ENCODE measurements at regions not wholly inside any gene's neighbourhood (a gene's known extent, or its start where the extent isn't known, plus 50 kb on each side); places are given as distances from the start of the nearest gene placed in this dataset.
"Not testable (repeated sequence)": the region's sequence is repeated elsewhere in the genome, so short reads cannot be mapped to it uniquely, and the experiment has no call there.

GRCh38 chr2:109677835-109678580 lies 63.8 kb downstream of the SOWAHC start:
- DNase-seq = no peak
- H3K4me1 ChIP-seq = peaks cover 0 to 9% (median 0%) of the 10 kb centered on the region in 4 donors
- TF ChIP-seq CTCF (IDR thresholded peaks at IDR 0.05) = no peak
- no peaks in the 10 kb centered on the region for H3K36me3 ChIP-seq
- no peaks in the 10 kb centered on the region for H3K9me3 ChIP-seq
- H3K27ac ChIP-seq = no peak overlapping the region
- no peaks in the 10 kb centered on the region for H3K27me3 ChIP-seq
- H3K4me3 ChIP-seq = no peak overlapping the region
- intact Hi-C loops (cut with DNase I; ENCODE audit: low total_unique reads) = no loop called here

- H3K4me1 ChIP-seq; intact Hi-C loops (cut with DNase I; ENCODE audit: low total_unique reads); H3K27ac ChIP-seq; H3K4me3 ChIP-seq; H3K9me3 ChIP-seq; H3K36me3 ChIP-seq; DNase-seq; H3K27me3 ChIP-seq: not testable (repeated sequence)
Measured at GRCh38 chr2:109678724-109679201, 64.6 kb downstream of the SOWAHC start.

GRCh38 chr2:109679225-109679624 lies 65.1 kb downstream of the SOWAHC start:
- TF ChIP-seq CTCF (IDR thresholded peaks at IDR 0.05) = no peak
- intact Hi-C loops (cut with DNase I; ENCODE audit: low total_unique reads) = no loop called here
- Histone ChIP-seq H3K4me1 (peaks cover 0 to 9% (median 0%) of the 10 kb centered on the region in 4 donors), H3K36me3 (no peaks in the 10 kb centered on the region), H3K4me3 (no peak overlapping the region), H3K27me3 (no peaks in the 10 kb centered on the region), H3K27ac (no peak overlapping the region), H3K9me3 (no peaks in the 10 kb centered on the region)
- DNase-seq = no peak

- H3K9me3 ChIP-seq = no peaks in the 10 kb centered on the region
- TF ChIP-seq CTCF (IDR thresholded peaks at IDR 0.05) = no peak
- peaks cover 0 to 9% (median 0%) of the 10 kb centered on the region in 4 donors for H3K4me1 ChIP-seq
- H3K36me3 ChIP-seq = no peaks in the 10 kb centered on the region
- intact Hi-C loops (cut with DNase I; ENCODE audit: low total_unique reads) = no loop called here
- no peak overlapping the region for H3K27ac ChIP-seq
- no peak for DNase-seq
- H3K27me3 ChIP-seq = no peaks in the 10 kb centered on the region
- no peak overlapping the region for H3K4me3 ChIP-seq
Measured at GRCh38 chr2:109679626-109680025, 65.5 kb downstream of the SOWAHC start.

- no peaks in the 10 kb centered on the region for H3K9me3 ChIP-seq
- TF ChIP-seq CTCF (IDR thresholded peaks at IDR 0.05) = no peak
- H3K36me3 ChIP-seq = no peaks in the 10 kb centered on the region
- DNase-seq = peak in 1 of 2 donors; percentile 1
- intact Hi-C loops (cut with DNase I; ENCODE audit: low total_unique reads) = no loop called here
- H3K4me1 ChIP-seq = peaks cover 0 to 9% (median 0%) of the 10 kb centered on the region in 4 donors
- H3K4me3 ChIP-seq = no peak overlapping the region
- H3K27ac ChIP-seq = no peak overlapping the region
- H3K27me3 ChIP-seq = no peaks in the 10 kb centered on the region
Measured at GRCh38 chr2:109680523-109681297, 66.5 kb downstream of the SOWAHC start.

Data from tibial artery (tissue), 4 donors.